Tibial nerve (tissue), 3 donors: ENCODE measurements at regions not wholly inside any gene's neighbourhood (a gene's known extent, or its start where the extent isn't known, plus 50 kb on each side); places are given as distances from the start of the nearest gene placed in this dataset.

Experiments
- CTCF ChIP-seq, 5 experiments: fragments of 200-600 bp in 3 of 5; fragments of 450-650 bp in 2 of 5; sonication (generic) in 3 of 5; IDR thresholded peaks; one replicate each; pipeline ENCODE4 v1.5.1; 2016 to 2019; ENCODE audit warnings: antibody characterized with exemption in 5 of 5, mild to moderate bottlenecking in 3 of 5, moderate library complexity in 2 of 5
- POLR2A ChIP-seq, 2 donors: fragments of 450-650 bp; IDR thresholded peaks; one replicate each; pipeline ENCODE4 v1.6.1; 2017; ENCODE audit warnings: antibody characterized with exemption in 2 of 2, mild to moderate bottlenecking in 2 of 2, moderate library complexity in 2 of 2

GRCh38 chr3:152206243-152206760 is 62.4 kb upstream of the MBNL1 start:
- TF ChIP-seq POLR2A (IDR thresholded peaks at IDR 0.05) (no peak), CTCF (IDR thresholded peaks at IDR 0.05) (no peak)
